Fibroblast of skin of right biceps (primary cell): ENCODE measurements at regions not wholly inside any gene's neighbourhood (a gene's known extent, or its start where the extent isn't known, plus 50 kb on each side); places are given as distances from the start of the nearest gene placed in this dataset.
"Not testable (repeated sequence)": the region's sequence is repeated elsewhere in the genome, so short reads cannot be mapped to it uniquely, and the experiment has no call there.

Experiments used
- DNase-seq: peaks from one replicate; pipeline ENCODE4 v3.0.0-alpha.2; 2013

DNA sequence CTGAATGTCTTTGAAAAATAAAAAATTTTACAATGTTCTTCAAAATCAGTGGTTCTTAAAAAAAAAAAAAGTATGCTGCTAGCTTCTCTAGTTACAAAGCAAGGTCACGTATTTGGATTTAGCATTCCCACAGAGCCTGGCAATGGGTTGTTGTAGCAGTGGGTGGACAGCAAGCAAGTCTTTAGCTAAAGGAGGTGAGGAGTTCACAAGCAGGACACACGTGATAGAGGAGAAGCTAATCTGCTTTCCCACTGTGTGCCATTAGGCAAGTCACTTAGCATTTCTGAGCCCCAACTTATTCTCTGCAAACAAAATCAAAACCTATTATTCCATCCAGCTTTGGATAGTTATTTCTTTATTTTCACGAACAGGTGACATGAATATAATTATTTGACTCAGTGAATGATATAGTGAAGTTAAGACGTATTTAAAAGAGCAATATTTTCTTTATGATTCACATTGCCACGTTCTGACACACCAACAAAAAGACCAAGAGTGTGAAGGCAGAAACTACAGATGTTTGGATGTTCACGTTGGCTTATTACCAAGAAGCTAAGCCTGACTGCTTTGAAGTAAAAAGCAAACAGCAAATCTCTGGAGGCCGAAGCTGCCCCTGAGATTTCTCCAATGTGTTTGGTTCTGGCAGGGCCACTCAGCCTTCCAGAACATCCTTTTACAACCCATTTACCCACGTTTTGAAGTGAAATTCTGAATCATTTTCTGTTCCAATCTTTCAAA, 612.1 kb upstream of the CDH6 start:
- no peak for DNase-seq

DNA sequence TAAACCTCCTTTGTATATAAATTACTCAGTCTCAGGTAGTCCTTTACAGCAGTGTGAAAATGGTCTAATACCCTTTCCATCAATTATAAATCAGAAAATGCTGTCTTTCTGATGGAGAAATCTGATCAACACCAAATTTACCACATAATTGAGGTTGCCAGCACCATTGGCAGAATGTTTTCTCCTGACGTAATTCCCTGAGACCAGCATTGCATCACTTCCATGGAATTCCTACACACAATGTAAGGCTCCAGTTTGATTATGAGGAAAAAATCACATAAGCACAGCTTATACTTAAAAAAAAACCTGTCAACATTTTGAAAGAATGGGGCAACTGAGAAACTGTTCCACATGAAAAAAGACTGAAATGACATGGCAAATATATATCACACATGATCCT, 618.7 kb upstream of the CDH6 start:
- DNase-seq: no peak

DNA sequence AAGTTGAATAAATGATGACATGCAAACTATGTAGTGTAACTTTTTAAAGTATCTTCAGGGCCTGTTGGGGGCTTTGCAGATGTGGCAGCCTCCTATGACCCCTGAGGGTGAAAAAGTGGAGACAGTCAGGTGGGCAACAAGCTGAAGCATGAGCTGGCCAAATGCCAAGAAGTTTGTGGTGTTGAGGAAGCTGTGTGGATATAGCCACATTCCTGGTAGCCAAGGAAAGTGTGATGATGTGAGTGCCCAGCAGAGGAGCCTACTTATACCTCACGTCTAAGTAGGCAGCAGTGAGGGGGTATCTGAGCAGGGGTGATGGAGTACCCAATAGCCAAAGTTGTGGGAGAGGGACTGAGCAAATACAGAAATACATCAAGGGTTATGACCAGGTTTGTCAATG, 621.2 kb upstream of the CDH6 start:
- no peak for DNase-seq

DNA sequence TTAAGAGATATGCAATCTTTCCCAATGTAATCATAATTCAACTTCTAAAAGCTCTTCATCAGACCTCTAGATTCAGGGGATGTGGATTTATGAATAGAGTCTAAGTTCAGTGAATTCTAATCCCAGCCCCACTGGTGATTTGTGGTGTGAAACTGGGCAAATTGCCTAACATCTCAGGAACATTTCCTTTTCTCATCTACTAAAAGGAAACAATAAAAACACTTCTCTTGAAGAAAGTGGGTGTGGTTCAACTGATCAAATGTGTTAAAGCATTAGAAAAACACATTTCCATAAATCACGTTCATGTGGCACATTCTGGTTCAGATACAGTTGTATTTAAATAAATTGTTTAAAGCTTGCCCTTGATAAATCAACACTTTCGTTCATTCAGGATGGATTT, 631.7 kb upstream of the CDH6 start:
- DNase-seq: no peak

DNA sequence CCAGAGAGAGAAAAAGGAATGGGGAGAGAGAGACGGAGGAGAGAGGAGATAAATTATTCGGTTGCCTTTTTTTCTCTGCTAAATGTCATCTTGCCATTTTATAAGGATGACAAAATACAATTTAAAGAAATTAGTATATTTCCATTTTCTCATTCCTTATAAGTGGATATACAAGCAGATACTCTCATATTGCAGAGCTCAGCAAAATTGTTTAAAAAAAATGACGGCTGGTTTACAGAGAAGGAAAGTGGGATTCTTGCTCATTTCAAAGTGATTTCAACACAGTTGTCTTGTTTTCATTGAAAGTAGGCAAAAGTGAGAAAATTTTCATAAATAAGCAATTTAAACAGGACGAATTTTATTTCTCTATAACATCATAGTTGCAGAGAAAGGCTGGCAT, 641.9 kb upstream of the CDH6 start:
- no peak for DNase-seq

DNA sequence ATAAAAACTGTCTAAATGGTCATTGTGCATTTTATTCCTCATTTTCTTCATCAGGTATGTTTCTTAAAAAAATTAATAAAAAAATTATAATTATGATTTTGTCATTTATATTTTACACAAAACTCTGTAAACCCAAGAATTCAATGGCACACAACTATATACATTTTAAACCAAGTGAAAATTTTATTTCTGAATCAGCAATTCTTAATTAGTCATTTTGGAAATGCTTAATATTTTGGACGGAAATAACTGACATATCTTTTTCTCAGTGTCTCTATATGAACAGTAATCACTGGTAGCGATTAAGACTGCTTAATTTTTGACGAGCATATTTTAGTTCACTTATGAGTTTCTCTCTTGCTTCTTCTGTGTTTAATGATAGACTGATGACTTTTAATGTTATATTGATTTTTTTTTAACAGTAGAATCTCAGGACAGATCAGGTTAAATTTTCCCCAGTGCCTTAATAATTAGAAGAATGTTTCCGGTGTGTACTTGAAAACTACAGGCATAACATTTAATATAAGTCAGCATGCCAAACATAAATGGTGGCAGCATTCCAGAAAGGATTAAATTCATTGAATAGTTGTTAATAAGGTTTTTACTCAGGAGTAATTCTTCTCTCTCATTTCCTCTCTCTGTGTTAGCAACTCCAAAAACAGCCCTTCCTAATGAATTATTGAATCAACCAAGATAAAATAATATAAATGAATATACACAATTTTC, 644.7 kb upstream of the CDH6 start:
- no peak for DNase-seq

DNA sequence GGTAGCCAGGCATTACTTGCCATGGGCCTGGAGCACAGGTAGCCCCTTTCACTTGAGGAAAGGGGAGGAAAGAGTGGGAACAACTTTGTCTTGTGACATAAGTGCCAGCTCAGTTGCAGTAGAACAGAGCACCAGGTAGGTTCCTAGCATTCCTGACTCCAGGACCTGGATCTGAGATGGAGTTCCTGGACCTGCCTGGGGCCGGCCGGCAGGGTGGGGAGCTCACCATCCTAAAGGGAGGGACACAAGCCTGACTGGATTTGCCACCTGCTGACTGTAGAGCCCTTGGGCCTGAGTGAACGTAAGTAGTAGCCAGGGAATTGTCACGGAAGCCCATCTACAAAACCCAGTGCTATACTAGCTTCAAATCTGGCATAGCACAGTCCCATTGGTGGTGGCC, 653.3 kb upstream of the CDH6 start:
- no peak for DNase-seq

DNA sequence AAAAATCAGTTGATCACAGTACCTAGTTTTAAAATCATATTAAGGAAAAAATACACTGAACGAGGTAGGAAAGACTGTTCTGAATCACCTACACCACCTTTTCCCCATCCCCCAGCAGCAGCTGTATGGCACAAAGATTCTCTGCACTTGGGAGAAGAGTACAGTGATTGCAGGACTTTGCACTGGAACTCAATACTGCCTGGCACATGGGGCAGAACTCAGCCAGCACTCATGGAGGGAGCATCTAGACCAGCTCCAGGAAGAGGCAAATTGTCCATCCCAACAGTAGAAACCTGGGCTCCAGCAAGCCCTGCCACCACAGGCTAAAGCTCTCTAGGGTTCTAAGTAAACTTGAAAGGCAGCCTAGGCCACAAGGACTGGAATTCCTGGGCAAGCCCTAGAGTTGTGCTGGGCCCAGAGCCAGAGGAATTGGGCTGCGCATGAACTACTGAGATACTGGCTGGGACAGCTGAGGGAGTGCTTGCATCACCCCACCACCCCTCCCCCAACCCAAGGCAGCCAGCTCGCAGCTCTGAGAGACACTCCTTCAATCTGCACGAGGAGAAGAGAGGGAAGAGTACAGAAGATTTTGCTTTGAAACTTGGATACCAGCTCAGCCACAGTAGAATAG, 654.4 kb upstream of the CDH6 start:
- DNase-seq: peak; percentile 25

DNA sequence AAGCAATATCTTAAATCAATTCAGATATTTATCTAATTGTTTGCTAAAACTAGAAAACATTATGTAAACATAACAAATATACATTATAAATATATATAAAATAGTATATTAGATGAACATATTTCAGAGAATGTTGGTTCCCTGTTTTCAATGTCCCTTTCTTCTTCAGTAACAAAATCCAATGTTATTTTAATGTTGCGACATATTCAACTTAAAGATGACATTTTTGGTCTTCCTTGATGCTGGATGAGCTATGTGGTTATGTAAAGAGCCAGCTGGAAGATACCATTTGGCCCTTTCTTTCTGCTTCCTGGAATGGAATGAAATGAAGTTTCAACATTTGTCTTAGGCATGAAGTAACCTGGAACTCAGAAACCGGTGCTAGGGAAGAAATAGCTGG, 668.1 kb upstream of the CDH6 start:
- DNase-seq: no peak

DNA sequence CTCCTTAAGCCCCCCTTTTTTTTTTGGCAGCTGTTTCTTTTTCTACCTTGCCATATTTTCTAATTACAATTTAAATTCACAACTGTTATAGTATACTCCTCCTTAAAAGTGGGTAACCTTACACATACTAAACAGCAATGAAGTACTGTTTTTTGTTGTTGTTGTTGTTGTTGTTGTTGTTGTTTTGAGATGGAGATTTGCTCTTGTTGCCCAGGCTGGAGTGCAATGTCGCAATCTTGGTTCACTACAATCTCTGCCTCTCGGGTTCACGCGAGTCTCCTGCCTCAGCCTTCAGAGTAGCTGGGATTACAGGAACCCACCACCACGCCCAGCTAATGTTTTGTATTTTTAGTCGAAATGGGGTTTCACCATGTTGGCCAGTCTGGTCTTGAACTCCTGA, 669.1 kb upstream of the CDH6 start:
- DNase-seq: no peak

DNA sequence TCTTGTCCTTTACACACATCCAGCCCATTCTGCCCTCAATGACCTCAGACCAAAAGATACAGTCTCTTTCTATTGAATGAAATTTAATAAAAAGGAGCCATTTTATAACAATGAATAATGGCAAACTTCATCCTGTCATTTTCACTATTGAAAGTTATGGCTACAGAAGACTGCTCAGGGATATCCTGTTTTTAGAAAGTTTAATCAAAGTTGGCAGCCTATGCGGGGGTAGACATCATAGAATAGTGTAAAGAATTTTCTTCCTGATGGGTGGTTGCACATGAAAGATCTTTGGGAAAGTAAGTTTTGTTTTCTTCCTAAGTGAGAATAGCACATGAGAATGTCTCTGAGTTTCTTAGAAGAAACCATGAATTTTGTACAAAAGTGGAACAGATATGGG, 670.4 kb upstream of the CDH6 start:
- DNase-seq: no peak

DNA sequence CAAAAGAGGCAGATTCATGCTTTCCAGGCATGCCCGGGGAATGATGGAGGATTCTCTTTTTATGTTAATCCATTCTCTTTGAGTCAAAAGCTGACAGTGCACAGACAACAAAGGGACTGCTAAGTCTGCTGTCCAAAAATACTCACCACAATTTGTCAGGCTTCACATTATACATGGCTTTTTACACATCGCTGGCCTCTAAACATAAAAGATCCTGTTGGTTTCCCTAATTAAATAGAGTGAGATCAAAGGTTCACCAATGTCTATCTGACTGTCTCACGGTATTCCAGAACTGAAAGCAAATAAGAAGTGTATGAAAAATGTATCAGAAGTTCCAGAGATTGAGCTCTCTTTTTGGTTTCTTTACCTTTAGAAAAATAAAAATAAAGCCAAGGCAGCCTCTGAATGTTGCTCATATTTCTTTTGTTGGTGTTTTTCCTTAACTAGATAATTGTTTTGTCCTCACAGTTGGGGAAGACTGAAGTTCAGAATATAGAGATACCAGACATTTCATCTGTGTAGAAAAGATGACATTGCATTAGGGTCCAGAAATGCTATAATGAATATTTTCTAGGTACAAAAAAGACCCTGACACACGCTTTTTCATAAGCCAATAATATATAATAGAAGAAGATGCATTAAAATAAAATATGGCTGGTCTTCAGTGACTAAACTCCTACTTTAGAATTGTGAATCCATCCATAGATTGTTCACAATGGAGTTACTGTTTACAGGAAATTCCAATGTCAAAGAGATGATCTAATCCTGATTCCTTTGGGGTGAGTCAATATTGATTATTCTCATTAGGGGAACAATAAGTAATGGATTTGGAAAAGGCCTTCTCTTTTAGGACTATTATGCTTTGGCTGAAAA, 688.2 kb upstream of the CDH6 start:
- DNase-seq: peak; percentile 56

DNA sequence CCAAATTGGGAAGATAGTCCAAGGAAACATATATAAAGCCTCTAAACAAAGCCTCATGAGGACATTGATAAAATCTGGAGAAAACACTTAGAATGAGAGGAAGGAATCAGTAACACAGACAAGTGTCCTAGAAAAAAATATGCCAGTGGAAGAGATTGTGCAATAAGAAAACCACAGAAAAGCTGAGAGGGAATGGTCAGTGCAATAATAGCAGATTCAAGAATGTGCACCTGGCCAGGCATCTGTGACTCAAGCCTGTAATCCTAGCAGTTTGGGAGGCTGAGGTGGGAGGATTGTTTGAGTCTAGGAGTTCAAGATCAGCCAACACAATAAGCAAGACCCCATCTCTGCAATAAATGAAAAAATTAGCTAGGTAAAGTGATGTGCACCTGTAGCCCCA, 691.2 kb upstream of the CDH6 start:
- no peak for DNase-seq

DNA sequence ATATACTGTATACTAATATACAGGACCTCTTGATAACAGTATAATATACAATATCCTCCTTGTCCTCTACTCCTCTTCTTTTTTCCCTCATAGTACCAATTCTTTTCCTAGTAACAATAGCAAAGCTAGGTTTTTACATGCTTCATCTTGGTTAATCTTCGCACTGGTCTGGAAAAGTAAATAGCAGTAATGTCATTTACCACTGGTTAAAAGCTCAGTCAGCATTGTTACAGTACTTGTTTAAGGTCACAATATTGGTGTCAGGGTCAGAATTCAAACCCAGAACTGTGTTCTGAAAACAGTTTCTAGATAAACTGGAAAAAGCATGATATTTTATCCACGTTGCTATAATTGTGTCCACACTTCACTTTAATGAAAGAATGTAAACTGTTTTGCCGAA, 692.4 kb upstream of the CDH6 start:
- DNase-seq: no peak

DNA sequence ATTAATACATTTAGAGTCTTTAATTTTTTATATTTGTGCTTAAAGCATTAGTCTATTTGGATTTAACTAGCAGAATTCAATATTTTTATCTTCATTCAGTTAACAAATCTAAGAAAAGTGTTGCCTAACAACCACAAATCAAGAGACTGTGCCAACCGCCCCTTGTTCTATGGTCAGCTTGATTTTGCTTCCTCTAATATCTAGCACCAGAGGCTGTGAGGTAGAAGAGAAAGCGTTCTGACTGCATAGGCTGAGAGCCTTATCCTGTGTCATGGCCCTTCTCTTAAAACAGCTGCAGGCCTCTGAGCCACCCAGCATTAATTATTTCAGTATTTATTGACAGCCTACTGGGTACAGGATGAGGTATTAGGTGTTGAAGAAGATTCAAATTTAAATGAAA, 693.0 kb upstream of the CDH6 start:
- no peak for DNase-seq

DNA sequence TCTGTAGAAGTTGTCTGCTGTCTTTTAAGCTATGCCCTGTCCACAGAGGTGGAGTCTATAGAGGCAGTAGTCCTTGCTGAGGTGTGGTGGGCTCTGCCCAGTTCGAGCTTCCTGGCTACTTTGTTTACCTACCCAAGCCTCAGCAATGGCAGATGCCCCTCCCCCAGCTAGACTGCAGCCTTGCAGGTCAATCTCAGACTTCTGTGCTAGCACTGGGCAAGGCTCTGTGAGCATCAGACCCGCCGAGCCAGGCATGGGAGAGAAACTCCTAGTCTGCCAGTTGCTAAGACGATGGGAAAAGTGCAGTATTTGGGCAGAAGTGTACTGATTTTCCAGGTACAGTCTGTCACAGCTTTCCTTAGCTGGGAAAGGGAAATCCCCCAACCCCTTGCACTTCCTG, 694.1 kb upstream of the CDH6 start:
- no peak for DNase-seq

DNA sequence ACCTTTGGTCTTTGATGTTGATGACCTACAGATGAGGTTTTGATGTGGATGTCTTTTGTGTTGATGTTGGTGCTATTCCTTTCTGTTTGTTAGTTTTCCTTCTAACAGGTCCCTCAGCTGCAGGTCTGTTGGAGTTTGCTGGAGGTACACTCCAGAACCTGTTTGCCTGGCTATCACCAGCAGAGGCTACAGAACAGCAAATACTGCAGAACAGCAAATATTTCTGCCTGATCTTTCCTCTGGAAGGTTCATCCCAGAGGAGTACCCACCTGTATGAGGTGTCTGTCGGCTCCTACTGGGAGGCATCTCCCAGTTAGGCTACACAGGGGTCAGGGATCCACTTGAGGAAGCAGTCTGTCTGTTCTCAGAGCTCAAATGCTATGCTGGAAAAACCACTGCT, 694.5 kb upstream of the CDH6 start:
- DNase-seq: no peak

DNA sequence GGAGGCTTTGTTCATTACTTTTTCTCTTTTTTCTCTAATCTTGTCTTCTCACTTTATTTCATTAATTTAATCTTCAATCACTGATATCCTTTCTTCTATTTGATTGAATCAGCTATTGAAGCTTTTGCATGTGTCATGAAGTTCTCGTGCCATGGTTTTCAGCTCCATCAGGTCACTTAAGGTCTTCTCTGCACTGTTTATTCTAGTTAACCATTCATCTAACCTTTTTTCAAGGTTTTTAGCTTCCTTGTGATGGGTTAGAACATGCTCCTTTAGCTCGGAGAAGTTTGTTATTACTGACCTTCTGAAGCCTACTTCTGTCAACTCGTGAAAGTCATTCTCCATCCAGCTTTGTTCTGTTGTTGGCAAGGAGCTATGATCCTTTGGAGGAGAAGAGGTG, 695.0 kb upstream of the CDH6 start:
- not testable (repeated sequence) for DNase-seq

DNA sequence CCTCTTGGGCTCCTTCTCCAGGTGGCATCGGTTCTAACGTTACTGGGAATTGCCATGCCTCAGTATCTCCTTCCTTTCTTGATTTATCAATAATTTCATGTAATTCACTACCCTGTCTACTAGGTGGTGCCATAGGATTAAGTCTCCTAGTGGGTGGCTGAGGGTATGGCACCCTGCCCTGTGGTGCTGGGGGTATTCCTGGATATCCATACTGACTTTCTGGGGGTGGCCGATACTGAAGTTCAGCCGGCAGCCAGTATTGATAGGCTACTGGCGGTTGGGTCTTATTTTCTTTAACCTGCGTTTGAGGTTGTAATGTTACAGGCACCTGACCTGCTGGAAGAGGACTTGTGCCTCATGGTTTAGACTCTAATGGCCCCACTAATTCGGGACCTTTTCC, 699.4 kb upstream of the CDH6 start:
- not testable (repeated sequence) for DNase-seq

DNA sequence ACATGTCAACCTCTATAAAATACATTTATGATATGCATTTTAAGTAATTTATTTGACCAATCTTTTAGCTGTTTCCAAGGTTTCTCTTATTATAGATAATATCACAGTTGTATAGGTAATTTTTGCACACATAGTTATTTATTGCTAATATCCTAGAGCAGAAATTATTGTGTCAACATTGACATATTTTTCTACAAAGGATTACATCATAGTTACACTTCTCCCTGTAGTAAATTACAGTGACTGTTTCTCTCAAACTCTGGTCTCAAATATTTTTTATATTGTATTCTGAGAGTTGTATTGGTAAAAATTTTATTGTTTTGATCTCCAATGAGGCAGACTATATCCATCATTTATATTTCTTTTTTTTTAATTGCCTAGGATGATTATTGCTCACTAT, 714.4 kb upstream of the CDH6 start:
- no peak for DNase-seq

DNA sequence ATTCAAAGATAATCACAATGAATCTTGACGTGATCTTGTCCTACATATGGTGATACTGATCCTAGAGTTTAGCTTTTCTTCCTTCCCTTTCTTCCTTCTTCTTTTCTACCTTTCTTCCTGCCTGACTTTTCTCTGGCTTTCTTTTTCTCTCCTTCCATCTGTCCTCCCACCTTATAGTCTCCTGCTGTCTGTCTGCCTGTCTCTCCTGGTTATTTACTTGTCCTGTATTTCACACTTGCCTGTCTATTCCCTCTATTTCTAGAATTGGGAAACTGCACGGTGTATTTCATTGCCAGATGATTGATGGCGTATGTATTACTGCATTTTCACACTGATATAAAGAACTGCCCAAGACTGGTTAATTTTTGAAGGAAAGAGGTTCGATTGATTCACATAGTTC, 718.1 kb upstream of the CDH6 start:
- no peak for DNase-seq

DNA sequence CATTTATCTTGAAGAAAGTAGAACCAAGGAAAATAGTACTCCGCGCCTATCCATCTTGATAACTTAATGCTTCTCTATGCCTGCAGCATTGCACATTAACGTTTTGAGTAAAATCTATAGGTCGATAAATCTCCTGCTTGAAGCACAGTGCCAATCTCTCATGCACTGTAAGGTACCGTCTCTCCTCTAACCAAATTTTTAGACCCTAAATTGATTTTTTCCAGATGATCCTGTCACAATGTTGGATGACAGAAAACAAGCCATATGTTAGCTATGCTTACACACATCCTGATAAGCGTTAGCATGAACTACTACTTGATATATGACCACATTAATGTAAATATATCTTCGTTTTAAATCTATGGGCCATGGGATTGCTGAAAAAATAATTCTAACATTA, 723.8 kb upstream of the CDH6 start:
- no peak for DNase-seq

DNA sequence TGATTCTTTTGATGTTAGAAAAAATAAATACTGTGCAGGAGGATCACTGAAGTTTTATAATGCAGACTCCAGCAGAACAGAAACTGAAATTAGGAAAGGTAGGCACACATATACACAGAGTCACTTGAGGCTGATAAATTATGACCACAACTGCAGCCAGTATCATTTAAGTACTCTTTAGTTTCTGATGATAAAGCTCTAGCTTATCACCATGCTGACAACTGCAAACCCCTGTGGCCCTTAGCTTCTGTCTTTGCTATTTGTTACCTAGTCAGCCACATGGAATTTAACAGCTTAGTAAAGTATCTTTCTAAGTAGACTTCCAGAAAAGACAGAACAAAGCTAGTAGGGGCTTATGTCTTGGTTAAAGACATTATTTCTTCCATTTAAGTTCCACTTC, 734.8 kb upstream of the CDH6 start:
- DNase-seq: no peak
